ENCODE measurements at regions not wholly inside any gene's neighbourhood (a gene's known extent, or its start where the extent isn't known, plus 50 kb on each side); places are given as distances from the start of the nearest gene placed in this dataset.
"Not testable (repeated sequence)": the region's sequence is repeated elsewhere in the genome, so short reads cannot be mapped to it uniquely, and the experiment has no call there.

DNA sequence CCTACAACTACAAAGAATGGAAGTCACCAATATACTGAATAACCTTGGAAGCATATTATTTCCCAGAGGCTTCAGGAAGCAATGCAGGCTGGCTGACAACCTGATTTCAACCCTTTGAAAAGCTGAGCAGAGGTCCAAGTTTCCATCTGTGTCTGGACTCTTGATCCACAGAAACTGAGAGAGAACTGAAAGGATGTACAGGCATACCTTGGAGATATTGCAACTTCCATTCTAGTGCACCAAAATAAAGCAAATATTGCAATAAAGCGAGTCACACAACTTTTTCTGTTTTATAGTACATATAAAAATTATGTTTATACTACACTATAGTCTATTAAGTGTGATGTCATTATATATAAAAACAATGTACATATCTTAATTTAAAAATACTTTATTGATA is 85.3 kb downstream of the TYW3 start:
- Mint-ChIP-seq H3K27ac (no peak overlapping the region), H3K4me3 (no peak overlapping the region), H3K9me3 (no peaks in the 10 kb centered on the region), H3K27me3 (no peaks in the 10 kb centered on the region), H3K36me3 (no peaks in the 10 kb centered on the region), H3K4me1 (no peaks in the 10 kb centered on the region)
- ATAC-seq = no peak

DNA sequence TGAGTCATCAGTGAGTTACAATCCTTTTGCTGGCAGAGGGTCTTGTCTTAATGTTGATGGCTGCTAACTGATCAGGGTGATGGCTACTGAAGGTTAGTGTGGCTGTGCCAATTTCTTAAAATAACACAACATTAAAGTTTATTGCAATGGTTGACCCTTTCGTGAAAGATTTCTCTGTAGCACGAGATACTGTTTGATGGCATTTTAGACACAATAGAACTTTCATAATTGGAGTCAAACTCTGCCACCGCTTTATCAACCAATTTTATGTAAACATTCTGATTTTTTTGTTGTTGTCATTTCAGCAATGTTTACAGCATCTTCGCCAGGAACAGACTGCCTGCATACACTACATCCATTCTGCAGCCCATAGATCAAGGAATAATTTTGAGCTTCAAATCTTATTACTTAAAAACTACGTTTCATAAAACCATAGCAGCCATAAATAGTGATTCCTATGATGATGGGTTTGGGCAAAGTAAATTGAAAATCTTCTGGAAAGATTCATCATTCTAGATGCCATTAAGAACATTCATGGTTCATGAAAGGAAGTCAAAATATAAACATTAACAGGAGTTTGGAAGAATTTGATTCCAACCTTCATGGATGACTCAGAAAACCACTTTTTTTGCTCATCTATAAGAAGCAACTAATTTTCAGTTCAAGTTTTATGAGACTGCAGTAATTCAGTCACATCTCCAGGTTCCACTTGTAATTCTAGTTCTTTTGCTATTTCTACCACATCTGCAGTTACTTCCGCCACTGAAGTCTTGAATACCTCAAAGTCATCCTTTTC is 85.9 kb downstream of the TYW3 start:
- no peaks in the 10 kb centered on the region for H3K27me3 Mint-ChIP-seq
- no peak overlapping the region for H3K4me3 Mint-ChIP-seq
- H3K36me3 Mint-ChIP-seq = no peaks in the 10 kb centered on the region
- no peaks in the 10 kb centered on the region for H3K9me3 Mint-ChIP-seq
- ATAC-seq = no peak
- H3K4me1 Mint-ChIP-seq = no peaks in the 10 kb centered on the region
- H3K27ac Mint-ChIP-seq = no peak overlapping the region

DNA sequence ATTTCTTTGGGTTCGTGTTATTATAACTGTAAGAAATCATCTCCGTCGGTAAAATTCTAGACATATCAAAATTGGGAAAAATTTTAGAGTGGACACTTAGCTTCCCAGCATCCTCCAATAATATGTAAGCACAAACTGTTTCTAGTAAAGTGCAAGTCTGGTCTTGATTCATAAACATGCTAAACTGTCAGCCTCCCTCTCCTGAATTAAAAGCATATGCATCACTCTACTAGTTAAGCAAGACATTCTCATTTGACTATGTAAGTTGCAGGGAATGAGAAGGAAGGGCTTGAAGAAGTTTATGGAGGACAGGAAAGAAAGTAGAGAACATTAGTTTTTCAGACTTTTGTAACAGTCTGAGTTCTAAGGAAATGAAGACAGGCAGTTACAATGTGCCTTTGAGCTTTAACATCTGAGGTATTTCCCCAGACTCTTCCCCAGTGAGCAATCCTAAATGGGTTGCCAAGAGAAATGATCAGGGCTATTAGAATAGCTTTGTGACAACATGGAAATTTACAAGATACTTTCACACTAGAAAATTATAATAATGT is 90.0 kb downstream of the TYW3 start:
- H3K4me3 Mint-ChIP-seq = no peak overlapping the region
- H3K27ac Mint-ChIP-seq = no peak overlapping the region
- H3K36me3 Mint-ChIP-seq = no peaks in the 10 kb centered on the region
- no peak for ATAC-seq
- H3K4me1 Mint-ChIP-seq = no peaks in the 10 kb centered on the region
- no peaks in the 10 kb centered on the region for H3K27me3 Mint-ChIP-seq
- H3K9me3 Mint-ChIP-seq = no peaks in the 10 kb centered on the region

DNA sequence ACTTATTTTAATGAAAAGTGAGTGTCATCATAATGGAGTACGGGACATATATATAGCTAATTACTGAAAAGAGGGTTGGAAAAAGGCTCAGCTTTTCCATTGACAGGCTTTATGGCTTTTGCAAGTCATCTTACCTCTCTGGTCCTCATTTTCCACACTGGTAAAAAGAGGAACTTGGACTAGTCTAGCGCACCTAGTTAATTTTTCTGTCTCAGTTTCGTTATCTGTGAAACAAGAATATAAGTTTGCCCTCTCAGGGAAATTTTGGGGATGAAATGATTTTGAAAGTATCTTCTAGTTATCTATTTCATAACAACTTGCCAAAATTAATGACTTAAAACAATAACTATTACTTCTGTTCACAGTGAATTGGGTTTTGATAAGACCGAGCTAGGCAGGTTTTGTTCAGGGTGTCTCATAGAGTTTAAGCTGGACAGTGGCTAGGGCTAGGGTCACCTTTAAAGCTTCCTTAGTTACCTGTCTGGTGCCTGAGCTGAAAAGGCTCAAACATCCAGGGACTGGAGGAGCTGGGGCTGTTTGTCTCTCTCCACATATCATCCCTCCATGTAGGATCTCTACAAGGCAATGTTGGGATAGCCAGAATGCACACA is 91.7 kb downstream of the TYW3 start:
- no peak overlapping the region for H3K27ac Mint-ChIP-seq
- no peaks in the 10 kb centered on the region for H3K4me1 Mint-ChIP-seq
- H3K27me3 Mint-ChIP-seq = no peaks in the 10 kb centered on the region
- no peaks in the 10 kb centered on the region for H3K9me3 Mint-ChIP-seq
- no peak for ATAC-seq
- no peaks in the 10 kb centered on the region for H3K36me3 Mint-ChIP-seq
- no peak overlapping the region for H3K4me3 Mint-ChIP-seq

DNA sequence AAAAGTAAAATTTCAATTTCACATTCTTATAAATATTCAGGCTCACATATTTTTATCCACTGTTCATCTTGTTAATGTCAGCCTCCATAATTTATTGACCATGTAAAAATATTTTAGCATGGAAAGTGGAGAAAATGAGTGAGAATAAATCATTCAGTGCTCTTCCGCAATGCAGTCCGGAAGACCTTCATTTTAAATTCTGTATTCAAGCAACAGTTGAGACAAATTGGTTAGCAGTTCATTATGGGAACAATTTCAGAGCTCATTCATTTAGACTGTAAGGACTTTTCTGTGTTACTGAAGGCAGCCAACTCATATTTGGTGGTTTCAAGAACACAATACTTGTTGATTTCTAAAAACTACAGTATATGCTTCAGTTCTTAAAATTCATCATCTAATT is 97.8 kb downstream of the TYW3 start:
- Mint-ChIP-seq H3K4me1 (no peaks in the 10 kb centered on the region), H3K27ac (no peak overlapping the region), H3K36me3 (no peaks in the 10 kb centered on the region), H3K4me3 (no peak overlapping the region), H3K27me3 (no peaks in the 10 kb centered on the region), H3K9me3 (no peaks in the 10 kb centered on the region)
- no peak for ATAC-seq

DNA sequence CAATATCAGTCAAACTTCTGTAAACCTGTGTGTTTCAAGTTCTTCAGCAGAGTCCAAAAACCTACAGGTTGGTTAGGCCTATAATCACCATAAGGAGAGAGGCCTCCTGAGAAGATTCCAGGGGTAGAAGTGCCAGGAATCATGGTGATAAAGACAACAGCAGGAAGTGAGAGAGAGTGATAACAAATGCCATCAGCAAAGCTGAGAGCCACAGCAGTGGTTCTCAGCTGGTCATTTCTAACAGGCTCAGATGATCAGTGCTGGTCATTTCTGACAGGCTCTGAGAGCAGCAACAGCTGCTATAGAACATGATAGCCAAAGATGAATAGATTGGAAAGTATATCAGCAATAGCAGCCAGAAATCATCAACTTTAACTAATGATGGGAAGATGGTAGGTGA is 101.3 kb downstream of the TYW3 start:
- Mint-ChIP-seq H3K4me3 (no peak overlapping the region), H3K4me1 (no peaks in the 10 kb centered on the region), H3K36me3 (no peaks in the 10 kb centered on the region), H3K27ac (no peak overlapping the region), H3K9me3 (no peaks in the 10 kb centered on the region), H3K27me3 (no peaks in the 10 kb centered on the region)
- no peak for ATAC-seq

DNA sequence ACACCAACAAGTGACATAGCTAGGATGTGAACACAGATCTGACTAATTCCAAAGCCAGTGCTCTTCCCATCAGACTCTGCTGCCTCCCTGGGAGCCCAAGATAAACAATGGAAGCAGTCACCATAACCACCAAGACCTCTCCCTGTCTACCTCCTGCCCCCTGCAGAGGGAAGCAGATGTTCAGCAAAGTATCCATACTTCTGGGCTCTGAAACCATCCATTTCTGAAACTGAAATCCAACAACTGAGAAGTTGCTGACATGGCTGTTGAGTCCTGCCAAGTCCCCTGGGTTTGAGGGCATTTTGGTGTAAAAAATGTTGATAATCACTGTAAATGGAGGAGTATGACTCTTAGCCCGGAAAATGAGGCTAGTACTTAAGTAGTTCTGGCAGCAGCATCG is 102.1 kb downstream of the TYW3 start:
- ATAC-seq = no peak
- H3K4me1 Mint-ChIP-seq = no peaks in the 10 kb centered on the region
- H3K36me3 Mint-ChIP-seq = no peaks in the 10 kb centered on the region
- H3K9me3 Mint-ChIP-seq = no peaks in the 10 kb centered on the region
- H3K4me3 Mint-ChIP-seq = no peak overlapping the region
- H3K27ac Mint-ChIP-seq = no peak overlapping the region
- no peaks in the 10 kb centered on the region for H3K27me3 Mint-ChIP-seq

DNA sequence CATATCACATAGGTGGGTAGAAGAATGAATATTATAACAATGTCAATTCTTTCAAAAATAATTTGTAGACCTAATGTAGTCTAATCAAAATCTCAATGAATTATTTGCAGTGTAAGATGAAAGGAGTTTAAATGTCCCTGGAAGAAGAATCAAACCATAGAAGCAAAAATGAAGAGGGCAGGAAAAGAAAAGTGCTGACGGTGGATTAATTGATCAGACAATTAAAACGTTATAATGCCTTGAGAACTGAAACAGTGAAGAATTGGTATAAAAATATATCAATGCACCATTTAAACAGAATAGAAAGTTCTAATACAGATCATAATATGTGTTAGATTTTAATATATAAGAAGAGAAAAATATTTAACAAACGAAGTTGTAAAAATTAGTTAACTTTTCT is 109.8 kb downstream of the TYW3 start:
- no peak for ATAC-seq
- no peaks in the 10 kb centered on the region for H3K9me3 Mint-ChIP-seq

DNA sequence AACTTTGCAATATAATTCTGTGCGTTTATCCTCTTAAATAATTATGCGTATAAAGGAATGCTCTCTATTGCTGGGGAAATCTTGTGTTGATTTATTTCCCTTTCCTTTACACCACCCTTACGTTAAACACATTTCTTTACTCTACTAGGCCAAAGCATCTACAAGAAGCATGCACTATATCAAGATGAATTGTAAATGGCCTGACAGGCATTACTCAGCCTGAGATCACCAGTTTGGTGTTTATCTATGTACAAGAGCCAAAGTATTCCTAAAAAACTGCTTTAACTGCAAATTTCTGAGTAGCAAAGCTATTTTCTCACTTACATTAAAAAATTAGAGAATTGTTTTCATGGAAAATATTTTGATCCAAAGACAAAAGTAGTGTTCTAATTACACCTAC is 114.8 kb downstream of the TYW3 start:
- no peak overlapping the region for H3K27ac Mint-ChIP-seq
- ATAC-seq = no peak
- H3K27me3 Mint-ChIP-seq = no peaks in the 10 kb centered on the region
- H3K4me1 Mint-ChIP-seq = no peaks in the 10 kb centered on the region
- H3K36me3 Mint-ChIP-seq = no peaks in the 10 kb centered on the region
- H3K4me3 Mint-ChIP-seq = no peak overlapping the region
- H3K9me3 Mint-ChIP-seq = peaks cover 2% of the 10 kb centered on the region

More for the DNA sequence above, 109.8 kb downstream of the TYW3 start:
- H3K27ac Mint-ChIP-seq = no peak overlapping the region
- H3K4me3 Mint-ChIP-seq = no peak overlapping the region
- H3K27me3 Mint-ChIP-seq = no peaks in the 10 kb centered on the region
- no peaks in the 10 kb centered on the region for H3K36me3 Mint-ChIP-seq
- H3K4me1 Mint-ChIP-seq = no peaks in the 10 kb centered on the region

DNA sequence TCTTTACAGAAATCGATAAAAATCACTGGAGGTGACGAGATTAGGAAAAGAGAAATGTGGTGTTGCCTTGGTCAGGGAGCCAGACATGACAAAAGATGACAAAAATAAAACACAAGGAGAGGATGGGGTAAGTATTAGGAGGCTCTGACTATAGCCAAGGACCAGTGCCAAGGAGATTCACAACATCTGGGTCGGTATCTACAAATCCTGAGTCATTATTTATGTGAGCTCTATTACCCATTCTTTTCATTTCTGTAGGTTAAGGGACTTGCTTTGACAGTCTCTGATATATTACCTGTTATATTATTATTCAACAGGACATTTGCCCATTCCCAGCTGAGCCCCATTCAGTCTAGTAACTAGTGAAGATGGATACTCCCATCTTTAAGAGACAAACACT is 120.8 kb downstream of the TYW3 start:
- peaks cover 9% of the 10 kb centered on the region for H3K4me1 Mint-ChIP-seq
- H3K27ac Mint-ChIP-seq = no peak overlapping the region
- ATAC-seq = no peak
- H3K27me3 Mint-ChIP-seq = no peaks in the 10 kb centered on the region
- no peak overlapping the region for H3K4me3 Mint-ChIP-seq
- no peaks in the 10 kb centered on the region for H3K36me3 Mint-ChIP-seq
- H3K9me3 Mint-ChIP-seq = peaks cover 2% of the 10 kb centered on the region

DNA sequence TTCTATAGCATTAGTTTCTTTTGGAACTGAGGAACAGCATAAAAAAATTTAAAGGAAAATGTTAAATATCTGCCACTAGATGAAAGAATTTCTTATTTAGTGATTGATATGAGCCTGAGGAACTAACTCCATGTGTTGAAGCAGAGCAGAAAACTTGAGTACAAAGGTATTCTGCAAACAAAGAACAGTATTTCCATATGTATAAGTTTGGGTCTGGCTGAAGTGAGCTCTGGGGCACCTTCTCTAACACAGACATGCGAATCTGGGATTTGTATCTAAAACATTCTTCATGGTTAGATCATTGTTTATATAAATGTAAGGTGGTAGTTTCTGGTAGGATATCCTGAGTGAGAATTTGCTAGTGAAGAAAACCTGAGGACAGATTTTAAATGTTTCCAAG is 123.2 kb downstream of the TYW3 start:
- H3K27me3 Mint-ChIP-seq = no peaks in the 10 kb centered on the region
- no peak for ATAC-seq
- H3K9me3 Mint-ChIP-seq = peaks cover under 1% of the 10 kb centered on the region
- no peak overlapping the region for H3K4me3 Mint-ChIP-seq
- peaks cover 9% of the 10 kb centered on the region for H3K4me1 Mint-ChIP-seq
- H3K36me3 Mint-ChIP-seq = no peaks in the 10 kb centered on the region
- no peak overlapping the region for H3K27ac Mint-ChIP-seq

DNA sequence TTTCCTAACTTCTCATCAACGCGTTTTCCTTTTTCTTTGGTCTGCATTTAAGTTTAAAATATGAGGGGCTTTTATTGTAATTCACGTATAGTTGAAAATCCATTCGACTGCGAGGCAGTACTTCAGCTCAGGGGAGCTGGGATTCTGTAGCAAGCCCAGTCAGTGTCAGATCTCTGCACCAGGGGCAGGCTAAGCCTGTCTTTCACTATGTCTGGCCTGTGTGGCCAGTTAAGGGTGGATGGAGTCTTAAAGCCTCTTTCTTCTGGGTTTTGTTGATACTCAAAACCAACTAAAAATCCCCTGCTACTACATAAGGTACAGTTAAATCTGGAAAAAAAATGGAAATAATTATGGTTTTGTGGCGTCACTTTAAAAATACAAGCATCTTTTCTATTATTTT is 124.7 kb downstream of the TYW3 start:
- no peak for ATAC-seq
- H3K4me3 Mint-ChIP-seq = no peak overlapping the region
- H3K36me3 Mint-ChIP-seq = no peaks in the 10 kb centered on the region
- no peaks in the 10 kb centered on the region for H3K27me3 Mint-ChIP-seq
- H3K27ac Mint-ChIP-seq = no peak overlapping the region
- peaks cover 9% of the 10 kb centered on the region for H3K4me1 Mint-ChIP-seq
- peaks cover 3% of the 10 kb centered on the region for H3K9me3 Mint-ChIP-seq

DNA sequence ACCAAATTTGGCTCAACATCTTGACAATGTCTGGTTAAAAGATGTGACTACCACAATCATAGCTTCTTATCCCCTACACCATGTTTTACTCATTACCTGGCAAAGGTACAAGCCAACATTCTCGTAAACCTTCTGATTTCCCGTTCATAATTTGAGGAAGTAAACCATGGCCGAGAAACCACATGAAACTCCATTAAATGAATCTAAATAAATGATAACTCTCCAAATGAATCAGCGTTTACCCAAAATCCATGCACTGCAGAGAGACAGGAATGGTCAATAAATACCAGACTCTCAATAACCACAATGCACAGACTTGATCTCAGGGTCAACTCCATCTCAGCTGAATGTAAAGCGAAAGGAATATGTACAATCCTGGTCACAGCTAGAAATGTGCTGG is 125.2 kb downstream of the TYW3 start:
- no peaks in the 10 kb centered on the region for H3K27me3 Mint-ChIP-seq
- peaks cover 3% of the 10 kb centered on the region for H3K9me3 Mint-ChIP-seq
- no peaks in the 10 kb centered on the region for H3K36me3 Mint-ChIP-seq
- ATAC-seq = peak; percentile 18
- H3K27ac Mint-ChIP-seq = no peak overlapping the region
- no peak overlapping the region for H3K4me3 Mint-ChIP-seq
- peaks cover 9% of the 10 kb centered on the region for H3K4me1 Mint-ChIP-seq

DNA sequence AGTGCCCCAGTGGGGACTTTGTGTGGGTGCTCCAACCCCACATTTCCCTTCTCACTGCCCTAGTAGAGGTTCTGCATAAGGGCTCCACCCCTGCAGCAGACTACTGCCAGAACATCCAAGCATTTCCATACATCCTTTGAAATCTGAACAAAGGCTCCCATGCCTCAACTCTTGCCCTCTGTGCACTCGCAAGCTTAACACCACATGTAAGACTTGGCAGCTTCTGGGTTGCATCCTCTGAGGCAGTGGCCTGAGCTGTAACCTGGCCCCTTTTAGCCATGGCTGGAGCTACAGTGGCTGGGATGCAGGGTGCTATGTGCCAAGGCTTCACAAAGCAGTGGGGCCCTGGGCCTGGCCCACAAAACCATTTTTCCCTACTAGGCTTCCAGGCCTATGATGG is 128.9 kb downstream of the TYW3 start:
- peaks cover 6% of the 10 kb centered on the region for H3K9me3 Mint-ChIP-seq
- H3K4me3 Mint-ChIP-seq = no peak overlapping the region
- no peak overlapping the region for H3K27ac Mint-ChIP-seq
- H3K36me3 Mint-ChIP-seq = no peaks in the 10 kb centered on the region
- no peaks in the 10 kb centered on the region for H3K27me3 Mint-ChIP-seq
- no peak for ATAC-seq
- H3K4me1 Mint-ChIP-seq = peaks cover 9% of the 10 kb centered on the region

DNA sequence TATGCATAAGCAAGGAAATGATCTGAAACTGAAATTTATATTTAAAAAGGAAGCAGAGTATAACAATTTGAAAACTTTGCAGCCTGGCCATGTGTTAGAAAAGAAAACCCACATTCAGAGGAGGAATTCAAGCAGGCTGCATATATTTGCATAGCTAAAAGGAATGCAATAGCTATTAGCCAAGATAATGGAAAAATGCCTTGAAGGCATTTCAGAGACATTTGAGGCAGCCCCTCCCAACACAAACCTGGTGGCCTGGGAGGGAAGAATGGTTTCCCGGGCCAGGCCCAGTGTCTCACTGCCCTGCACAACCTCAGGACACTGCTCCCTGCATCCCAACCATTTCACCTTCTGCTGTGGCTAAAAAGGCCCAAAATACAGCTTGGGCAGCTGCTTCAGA is 136.8 kb downstream of the TYW3 start:
- H3K4me3 Mint-ChIP-seq = no peak overlapping the region
- no peak for ATAC-seq
- no peaks in the 10 kb centered on the region for H3K4me1 Mint-ChIP-seq
- no peaks in the 10 kb centered on the region for H3K27me3 Mint-ChIP-seq
- peaks cover 14% of the 10 kb centered on the region for H3K9me3 Mint-ChIP-seq
- no peaks in the 10 kb centered on the region for H3K36me3 Mint-ChIP-seq
- H3K27ac Mint-ChIP-seq = no peak overlapping the region

DNA sequence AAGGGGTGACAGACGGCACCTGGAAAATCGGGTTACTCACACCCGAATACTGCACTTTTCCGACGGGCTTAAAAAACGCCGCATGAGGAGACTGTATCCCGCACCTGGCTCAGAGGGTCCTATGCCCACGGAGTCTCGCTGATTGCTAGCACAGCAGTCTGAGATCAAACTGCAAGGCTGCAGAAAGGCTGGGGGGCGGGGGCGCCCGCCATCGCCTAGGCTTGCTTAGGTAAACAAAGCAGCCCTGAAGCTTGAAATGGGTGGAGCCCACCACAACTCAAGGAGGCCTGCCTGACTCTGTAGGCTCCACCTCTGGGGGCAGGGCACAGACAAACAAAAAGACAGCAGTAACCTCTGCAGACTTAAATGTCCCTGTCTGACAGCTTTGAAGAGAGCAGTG is 144.4 kb downstream of the TYW3 start:
- H3K27ac Mint-ChIP-seq, H3K9me3 Mint-ChIP-seq, H3K4me1 Mint-ChIP-seq, H3K36me3 Mint-ChIP-seq, ATAC-seq, H3K4me3 Mint-ChIP-seq, H3K27me3 Mint-ChIP-seq: not testable (repeated sequence)
